GF-D8 (cell line): ENCODE measurements at regions not wholly inside any gene's neighbourhood (a gene's known extent, or its start where the extent isn't known, plus 50 kb on each side); places are given as distances from the start of the nearest gene placed in this dataset.
"Not testable (repeated sequence)": the region's sequence is repeated elsewhere in the genome, so short reads cannot be mapped to it uniquely, and the experiment has no call there.

Experiments
- DNase-seq: peaks from one replicate; lab custom pipeline; 2025; lab: John Stamatoyannopoulos, UW

DNA sequence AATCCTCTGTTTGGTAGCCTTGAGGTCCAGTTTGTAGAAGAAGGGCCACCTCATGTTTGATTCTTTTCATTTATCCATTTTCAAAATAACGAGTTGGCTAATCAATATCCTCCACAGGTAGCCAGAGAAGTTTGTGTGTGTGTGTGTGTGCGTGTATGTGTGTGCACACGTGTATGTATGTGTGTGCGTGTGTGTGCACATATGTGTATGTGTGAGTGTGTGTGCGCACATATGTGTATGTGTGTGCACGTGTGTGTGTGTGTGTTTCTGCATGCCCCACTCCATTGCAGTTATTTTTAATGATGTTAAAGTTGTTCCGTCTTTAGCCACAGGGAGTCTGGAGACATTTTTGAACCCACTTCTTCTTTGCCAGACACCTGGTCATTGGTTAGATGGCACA, 112.8 kb upstream of the PRKCQ start:
- no peak for DNase-seq

DNA sequence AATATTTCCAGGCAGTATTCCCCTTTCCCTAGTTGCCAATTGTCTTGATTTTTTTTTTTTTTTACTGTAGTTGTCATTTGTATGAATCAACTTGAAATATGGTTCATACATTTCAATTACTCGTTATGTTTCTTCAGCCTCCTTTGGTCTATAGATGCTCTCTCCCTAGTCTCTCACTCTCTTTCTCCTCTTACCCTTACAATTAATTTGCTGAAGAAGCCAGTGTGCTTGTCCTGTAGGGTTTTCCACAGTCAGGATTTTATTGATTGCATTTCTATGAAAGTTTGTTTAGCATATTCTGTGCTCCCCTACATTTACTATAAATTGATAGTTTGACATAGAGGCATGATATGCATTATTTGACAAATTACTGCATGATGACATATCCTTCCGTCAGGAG, 112.0 kb upstream of the PRKCQ start:
- no peak for DNase-seq

DNA sequence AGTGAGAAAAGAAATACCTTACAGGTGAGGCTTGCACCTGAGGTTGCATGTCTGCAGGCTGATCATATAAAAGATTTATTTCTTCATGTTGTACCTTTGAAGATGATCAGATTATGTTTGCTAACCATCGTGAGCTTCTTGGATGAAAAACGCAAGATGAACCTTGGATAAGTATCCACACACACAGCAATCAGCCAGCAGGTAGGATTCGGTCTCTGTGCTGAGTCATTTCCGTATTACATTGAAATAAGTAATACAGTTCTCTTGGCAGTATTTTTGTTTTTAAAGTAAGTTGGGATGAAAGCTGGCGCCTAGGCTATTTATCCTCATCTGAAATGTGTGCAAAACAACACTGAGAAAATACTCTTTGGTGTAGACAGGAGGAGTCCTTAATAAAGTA, 109.0 kb upstream of the PRKCQ start:
- DNase-seq, result no peak

DNA sequence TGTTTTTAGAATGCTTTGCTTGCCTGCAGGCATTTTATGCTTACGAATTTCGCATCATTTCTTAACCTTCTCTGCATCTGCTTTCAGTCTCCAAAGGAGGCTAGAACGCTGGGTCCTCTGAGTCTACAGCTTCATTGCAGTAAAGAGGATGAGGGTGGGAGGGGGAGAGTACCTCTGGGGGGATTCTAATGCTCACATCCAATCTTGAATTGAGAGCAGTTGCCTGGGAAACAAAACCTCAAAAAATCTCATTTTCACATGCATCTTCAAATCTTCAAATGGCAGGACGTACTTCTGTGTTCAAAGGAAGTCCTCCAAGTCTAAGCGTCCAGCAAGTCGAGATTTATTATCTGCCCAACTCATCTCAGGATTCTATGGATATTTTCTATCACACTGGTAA, 100.7 kb upstream of the PRKCQ start:
- DNase-seq, result no peak

DNA sequence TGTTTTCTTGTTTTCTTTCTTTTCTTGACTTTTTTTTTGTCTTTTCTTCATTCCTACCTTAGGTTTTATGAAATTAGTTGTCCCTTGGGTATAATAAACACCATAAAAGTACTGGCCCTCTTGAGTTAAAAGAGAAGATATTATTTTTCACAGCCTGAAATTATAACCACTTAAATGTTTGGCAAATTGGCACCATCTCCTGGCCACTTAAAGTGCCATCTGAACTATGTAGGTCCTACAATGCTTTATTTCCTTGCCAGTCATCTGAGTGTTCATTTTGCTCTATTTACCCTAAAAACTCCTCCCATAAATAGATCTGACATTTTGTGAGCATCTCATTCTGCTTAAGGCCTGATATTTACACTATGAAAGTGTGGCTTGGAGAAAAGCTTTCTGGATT, 98.9 kb upstream of the PRKCQ start:
- DNase-seq, result no peak

DNA sequence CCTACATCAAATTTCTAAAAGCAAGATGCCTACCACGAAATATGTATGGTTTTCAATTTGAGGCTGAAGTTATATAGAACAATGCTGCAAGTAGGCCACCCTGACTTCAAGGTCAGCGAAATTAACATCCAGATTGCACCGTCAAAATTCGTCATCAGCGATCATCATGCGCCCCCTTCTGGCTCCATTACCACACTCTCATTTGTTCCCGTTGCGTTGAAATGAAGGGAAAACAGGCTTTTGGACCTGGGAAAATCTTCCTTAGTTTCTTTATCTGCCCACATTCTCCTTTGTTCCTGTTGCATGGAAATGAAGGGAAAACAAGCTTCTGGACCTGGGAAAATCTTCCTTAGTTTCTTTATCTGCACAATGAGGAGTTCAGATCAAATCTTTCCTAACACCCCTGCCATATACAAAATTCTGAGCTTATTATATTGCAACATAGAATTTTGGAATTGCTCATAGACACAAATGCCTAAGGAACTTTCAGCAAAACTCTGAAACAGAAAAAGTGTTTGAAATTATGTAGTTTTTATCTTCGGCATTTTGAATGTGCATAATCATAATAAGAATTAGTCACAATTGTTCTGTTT, 98.2 kb upstream of the PRKCQ start:
- DNase-seq, result no peak

DNA sequence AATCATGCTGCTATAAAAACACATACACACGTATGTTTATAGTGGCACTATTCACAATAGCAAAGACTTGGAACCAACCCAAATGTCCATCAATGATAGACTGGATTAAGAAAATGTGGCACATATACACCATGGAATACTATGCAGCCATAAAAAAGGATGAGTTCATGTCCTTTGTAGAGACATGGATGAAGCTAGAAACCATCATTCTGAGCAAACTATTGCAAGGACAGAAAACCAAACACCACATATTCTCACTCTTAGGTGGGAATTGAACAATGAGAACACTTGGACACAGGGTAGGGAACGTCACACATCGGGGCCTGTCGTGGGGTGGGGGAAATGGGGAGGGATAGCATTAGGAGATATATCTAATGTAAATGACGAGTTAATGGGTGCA, 97.1 kb upstream of the PRKCQ start:
- not testable (repeated sequence) for DNase-seq

DNA sequence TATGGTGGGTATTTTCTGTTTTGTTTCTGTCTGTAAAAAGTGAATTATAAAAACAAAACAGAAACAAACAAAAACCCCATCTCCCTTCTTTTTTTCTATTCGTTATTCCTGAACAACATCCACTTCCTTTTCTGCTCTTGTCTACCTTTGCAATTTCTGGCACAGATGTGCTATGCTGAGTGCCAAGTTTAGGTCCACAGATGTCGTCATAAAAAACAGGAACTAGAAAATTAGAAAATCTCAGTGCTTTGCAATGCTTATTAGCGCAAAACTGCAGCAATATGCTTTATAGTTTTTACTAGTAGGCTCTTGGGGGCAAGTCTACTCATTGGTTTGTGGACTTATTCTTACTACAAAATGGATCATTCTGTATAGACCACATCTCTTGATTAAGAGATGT, 94.2 kb upstream of the PRKCQ start:
- no peak for DNase-seq

DNA sequence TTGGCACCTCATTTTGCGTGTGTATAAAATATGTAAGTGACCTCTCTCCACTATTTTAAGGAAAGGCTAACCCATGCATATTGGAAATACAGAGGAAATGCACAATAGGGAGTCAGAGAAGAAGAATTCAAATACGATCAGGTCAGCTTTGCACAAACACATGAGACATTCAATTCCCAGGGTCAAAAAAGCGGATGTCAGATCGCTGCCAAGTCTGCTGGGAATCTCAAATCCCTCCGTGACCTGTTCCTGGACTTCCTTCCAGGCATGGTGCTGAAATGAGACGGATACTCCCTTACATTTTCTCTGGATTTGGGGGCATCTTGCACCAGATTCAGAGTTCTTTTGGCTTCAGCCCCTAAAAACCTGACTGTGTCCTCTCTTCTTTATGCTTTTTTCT, 91.9 kb upstream of the PRKCQ start:
- no peak for DNase-seq

DNA sequence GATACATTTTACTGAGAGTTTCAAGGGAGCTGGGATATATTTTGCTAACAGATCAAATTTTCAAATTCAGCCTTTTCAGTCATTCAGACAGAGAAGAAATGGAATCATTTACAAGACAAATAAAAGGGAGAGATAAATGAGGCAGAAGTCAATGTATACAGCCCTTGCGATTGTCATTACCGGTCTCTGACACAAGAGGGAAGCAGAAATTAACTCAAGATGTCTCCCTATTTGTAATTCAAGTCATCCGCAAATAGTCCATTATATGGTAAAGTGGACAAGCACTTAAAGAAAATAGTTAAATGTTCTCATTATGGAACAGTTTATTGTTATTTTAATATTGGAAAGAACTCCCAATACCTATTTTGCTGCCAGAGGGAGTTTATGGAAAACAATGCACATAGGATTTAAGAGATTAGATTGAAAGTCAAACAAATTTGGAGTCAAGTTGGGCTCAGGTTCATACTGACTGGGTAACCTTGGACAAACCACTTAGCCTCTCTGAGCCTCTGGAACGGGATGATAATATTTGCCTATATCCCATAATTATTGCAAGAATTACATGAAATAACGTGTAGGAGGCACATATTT, 89.3 kb upstream of the PRKCQ start:
- no peak for DNase-seq

DNA sequence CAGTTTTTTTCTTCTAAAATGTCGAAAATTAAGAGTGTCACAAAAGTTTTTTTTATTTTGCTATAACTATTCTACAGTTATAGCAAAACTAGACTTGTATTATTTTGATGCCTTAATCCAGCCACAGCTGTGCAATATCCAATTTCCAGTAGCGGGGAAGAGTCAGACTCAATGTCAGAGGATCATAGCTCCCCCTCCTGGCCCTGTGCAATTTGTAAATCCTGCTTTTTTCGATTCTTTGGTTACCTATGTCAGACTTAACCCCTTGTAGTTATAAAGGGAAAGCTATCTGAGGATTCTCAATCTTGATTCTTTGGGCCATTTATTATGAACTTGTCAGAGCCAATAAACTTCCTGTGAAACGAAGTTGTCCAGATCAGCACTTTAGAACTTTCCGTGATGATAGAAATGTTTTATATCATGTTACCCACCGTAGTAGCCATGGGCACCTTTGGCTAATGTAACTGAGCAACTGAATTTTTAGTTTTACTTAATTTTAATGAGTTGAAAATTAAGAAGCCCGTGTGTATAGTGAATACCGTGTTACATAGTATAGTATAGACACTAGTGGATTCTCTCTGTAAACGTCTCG, 87.7 kb upstream of the PRKCQ start:
- no peak for DNase-seq

DNA sequence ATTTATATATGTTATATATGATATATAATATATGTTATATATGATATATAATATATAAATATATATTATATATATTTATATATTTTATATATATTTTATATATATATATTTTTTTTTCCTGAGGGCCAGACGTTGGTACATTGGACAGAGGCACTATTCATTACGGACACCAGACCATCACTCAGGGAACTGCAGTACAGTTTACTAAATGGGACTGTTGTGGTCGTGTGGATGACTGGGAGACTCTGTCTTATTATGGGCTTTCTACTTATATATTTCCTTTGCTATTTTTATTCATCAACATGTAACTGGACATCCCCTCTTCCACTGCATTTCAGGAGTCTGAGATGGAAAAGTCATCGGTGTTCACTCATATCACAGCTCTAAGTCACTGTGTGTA, 87.1 kb upstream of the PRKCQ start:
- DNase-seq, result no peak

DNA sequence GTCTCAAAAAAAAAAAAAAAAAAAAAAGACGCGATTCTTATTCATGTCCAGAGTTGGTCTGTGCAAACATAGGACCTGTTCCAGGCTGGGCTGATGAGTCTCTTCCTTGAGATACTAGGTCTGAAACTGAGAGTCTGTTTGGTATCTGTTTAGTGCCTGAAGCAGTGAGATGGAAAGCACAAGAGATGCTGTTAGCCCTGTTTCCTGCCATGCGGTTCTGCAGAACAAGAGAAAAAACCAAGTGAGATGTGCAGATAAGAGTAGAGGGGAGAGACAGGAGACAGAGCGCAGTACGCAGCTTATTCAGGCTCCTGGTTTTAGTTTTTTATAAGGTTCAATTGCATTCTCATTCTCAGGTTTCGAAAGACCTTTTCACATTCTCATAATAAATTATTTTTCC, 85.8 kb upstream of the PRKCQ start:
- DNase-seq, result peak; percentile 31

DNA sequence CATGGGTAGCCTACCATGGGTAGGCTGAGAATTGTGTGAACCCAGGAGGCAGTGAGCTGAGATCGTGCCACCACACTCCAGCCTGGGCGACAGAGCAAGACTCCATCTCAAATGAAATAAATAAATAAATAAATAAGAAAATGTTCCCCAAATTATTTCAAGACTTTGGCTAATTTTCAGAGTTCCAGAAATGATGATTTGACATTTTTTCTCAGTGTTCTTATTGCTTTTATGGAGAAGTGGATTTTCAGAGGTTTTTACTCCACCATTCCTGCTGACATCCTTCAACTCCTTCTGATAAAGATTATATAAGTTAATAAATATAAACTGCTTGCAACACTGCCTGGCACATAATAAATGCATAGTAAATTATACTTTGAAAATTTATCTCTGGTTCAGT, 80.4 kb upstream of the PRKCQ start:
- no peak for DNase-seq

DNA sequence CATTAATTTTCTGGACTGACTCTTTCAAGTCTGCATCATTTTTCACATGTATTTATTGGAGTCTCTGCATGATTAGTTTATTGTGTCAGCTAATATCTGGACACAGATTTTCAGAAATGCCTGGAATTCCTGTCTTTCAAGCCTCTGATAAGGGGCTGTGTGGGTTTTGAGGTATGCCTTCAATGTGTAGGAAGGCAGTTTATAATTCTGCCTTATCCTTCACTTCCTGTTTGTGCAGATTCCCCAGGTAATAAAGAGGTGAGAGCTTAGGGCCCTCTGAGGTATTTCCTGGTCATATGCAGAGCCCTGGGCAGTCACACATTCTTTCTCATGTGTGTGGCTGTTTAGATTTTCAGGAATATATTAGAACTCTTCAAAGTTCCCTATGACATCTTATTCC, 79.4 kb upstream of the PRKCQ start:
- no peak for DNase-seq

DNA sequence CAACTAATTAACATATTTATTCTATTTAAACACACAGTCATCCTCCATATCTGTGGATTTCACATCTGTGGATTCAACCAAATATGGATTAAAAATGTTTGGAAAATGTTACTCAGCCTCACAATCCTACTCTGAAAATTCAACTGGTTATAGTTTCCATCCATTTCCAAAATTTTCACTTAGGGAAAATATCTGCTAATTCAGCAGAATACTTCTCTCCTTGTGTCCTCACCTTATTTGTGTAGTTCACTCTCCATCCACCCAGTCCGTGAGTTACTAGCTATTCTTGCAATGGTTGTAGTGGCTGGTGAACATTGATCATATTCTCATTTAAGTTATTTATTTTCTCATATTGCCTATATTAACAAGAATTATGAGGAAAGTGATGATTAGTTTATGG, 77.6 kb upstream of the PRKCQ start:
- DNase-seq, result no peak

DNA sequence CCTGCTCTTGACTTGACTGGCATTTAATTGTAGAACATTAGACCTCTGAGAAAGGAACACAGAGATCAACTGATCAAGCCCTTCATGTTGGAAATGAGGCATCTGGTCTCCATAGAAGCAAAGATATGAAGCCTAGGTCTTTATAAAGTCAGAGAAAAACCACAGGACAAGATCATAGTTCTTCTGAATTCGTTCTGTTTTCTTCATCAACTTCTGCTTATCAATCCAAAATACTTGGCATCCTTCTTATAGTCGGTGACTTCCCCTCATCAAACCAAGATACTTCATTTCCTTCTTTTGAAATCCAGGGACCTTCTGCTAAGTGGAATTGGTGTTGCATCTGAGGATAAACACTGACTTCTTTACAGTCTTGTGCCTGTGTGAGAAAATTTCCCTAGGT, 77.1 kb upstream of the PRKCQ start:
- DNase-seq, result no peak

DNA sequence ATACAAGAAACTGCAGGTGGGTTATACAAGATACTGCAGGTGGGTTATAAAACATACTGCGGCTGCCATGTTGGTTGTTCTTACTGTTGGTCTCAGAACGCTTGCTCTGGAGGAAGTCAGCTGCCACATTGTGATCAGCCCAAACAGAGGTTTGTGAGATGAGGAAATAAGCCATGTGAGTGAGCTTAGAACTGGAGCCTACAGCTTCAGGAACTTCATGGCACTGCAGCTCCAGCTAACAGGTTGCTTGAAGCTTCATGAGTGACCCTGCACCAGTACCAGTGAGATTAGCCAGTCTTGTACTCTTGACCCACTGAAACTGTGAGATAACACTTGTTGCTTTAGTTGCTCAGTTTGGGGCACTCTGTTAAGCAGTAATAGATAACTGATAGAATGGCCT, 74.5 kb upstream of the PRKCQ start:
- peak; percentile 61 for DNase-seq

DNA sequence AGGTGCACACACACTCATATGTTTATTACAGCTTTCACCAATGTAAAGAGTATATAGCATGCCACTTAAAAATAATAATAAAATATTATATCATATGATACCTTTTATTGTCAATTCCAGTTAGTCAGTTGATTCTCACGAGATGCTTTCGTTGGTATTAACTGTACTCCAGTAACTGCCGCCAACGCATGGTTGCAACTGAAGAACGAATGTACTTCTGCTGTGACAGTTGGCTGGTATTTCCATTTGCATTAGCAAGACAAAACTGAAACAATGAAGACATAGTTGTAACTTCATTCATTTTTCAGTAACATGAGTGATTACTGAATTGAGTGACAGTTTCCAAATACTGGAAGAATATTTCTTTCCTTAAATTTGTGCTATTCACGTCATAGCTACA, 70.5 kb upstream of the PRKCQ start:
- DNase-seq, result no peak

DNA sequence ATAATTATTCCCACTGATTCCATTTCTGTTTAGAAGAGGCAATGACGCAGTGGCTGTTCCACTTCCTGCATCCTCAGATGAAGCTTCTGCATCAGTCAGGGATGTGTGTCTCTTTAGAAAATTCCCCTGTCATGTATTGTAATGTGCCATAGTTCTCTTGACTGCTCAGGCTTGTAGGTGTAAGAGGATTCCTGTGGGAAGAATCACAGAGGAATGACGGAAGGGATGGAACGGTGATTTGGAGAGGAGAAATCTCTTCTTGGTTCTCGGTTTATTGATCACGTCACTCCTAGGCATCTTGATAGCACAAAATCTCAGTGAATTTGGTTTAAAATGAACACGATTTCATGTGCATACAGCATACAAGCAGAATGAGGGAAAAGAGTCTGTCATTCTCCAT, 69.8 kb upstream of the PRKCQ start:
- no peak for DNase-seq

DNA sequence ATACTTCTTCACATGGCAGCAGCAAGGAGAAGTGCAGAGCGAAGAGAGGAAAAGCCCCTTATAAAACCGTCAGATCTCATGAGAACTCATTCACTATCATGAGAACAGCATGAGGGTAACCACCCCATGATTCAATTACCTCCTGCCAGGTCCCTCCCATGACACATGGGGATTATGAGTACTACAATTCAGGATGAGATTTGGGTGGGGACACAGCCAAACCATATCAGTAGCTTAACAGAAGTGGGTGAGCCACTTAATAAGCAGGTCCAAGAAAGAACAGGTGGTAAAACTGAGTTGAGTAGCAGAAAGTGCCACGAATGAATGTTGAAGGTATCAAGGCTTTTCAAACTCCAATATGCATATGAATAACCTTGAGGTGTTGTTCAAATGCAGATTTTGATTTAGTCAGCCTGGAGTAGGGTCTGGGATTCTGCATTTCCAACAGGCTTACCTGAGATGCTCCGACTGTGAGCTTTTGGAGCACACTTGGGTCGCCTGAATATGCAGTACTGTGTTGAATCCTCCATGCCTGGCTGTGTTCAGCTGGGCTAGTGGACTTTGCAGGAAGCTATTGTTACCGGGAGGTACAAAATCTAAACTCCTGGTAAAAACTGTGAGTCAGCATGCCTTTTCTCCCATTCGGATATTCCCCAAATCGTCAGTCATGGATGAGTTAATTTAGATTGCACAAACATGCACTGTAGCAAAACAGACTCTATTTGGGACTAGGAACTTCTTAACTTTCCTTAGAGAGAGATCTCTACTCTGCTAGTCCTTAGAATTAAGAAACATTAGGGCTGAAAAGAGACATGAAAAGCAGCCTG, 69.0 kb upstream of the PRKCQ start:
- DNase-seq, result no peak

DNA sequence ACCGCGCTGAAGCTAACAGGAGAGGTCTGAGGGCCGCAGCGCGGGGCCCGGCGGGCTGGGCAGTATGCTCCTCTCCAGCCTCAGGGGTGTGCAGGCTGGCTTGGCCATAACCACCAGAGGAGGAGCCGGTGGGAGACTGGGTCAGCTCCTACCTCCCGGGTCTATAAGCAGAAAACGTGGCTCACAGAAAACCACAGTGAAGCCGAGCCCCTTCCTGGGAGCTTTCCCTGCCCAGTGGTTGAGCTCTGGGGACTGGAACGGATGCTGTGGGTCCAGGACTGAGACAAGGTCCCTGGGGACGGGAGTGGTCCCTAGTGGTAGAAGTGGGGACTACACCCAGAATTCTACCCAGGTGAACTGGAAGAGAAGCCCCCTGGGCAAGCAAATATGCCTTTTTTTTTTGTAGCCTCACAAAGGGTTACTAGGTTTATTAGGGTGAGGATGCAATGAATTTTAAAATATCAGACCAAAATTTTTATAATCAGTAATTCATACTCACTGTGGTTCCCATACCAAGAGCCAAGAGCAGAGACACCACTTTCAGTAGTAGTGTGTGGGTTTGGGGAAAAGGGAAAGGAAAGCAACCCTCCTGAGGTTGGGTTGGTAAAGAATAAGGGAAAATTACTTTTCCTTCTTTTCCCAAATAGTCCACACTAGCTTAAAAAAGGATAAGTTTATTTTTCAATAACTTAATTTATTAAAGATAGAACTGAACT, 67.9 kb upstream of the PRKCQ start:
- no peak for DNase-seq

DNA sequence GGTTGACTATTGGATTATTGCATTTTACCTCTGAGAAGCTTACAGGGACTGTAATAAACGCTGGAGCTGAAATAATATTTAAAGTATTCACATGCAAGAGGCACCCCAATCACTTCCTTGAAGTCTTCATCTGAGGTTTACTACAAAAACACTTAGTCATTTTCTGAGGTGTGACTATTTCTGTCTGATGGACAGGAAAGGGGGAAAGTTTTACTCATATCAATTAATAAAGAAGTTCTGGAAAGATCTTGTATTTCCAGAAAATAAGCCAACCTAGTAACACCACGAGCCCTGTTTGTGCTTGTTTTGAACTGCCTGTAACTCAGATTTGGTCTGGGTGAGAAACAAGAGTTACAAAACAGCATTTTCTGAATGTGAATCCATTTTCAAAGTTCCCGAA, 63.9 kb upstream of the PRKCQ start:
- DNase-seq, result no peak
